Heart left ventricle (tissue), 16 donors: ENCODE measurements at regions not wholly inside any gene's neighbourhood (a gene's known extent, or its start where the extent isn't known, plus 50 kb on each side); places are given as distances from the start of the nearest gene placed in this dataset.

Source experiments
- ATAC-seq, 4 donors: fragments of 200-7000 bp; cut with Tn5 transposase; one replicate each; pipeline ENCODE4 v1.9.1; 2020 to 2022; ENCODE audit warnings: moderate library complexity in 4 of 4, mild to moderate bottlenecking in 3 of 4, moderate number of reproducible peaks in 1 of 4
- DNase-seq, 5 donors: peaks; one replicate each; pipeline ENCODE4 v3.0.0-alpha.2; 2020
- H3K27ac ChIP-seq, 12 donors: fragments of 200-600 bp; sonication (generic) in 4 of 12; one replicate each; pipeline versions ENCODE4 v1.5.0 to v1.8.0; 2016 to 2022; ENCODE audit warnings: mild to moderate bottlenecking in 2 of 12
- H3K27me3 ChIP-seq, 9 donors: fragments of 200-600 bp; sonication (generic) in 2 of 9; one replicate each; pipeline versions ENCODE4 v1.5.1 to v1.8.0; 2016 to 2022; ENCODE audit warnings: mild to moderate bottlenecking in 3 of 9
- H3K36me3 ChIP-seq, 9 donors: fragments of 200-600 bp; sonication (generic) in 2 of 9; one replicate each; pipeline versions ENCODE4 v1.5.0 to v1.8.0; 2018 to 2022; ENCODE audit warnings: mild to moderate bottlenecking in 2 of 9
- H3K4me1 ChIP-seq, 12 donors: fragments of 200-600 bp; sonication (generic) in 4 of 12; one replicate each; pipeline versions ENCODE4 v1.5.0 to v1.8.0; 2016 to 2022; ENCODE audit warnings: mild to moderate bottlenecking in 3 of 12
- H3K4me3 ChIP-seq, 12 donors: fragments of 200-600 bp; sonication (generic) in 4 of 12; one replicate each; pipeline versions ENCODE4 v1.5.0 to v1.8.0; 2017 to 2022; ENCODE audit warnings: mild to moderate bottlenecking in 9 of 12, moderate library complexity in 4 of 12
- H3K9me3 ChIP-seq, 12 donors: fragments of 200-600 bp; sonication (generic) in 4 of 12; one replicate each; pipeline versions ENCODE4 v1.5.0 to v1.8.0; 2016 to 2022; ENCODE audit warnings: mild to moderate bottlenecking in 1 of 12
- CTCF ChIP-seq, 12 donors: fragments of 200-600 bp; sonication (generic) in 4 of 12; IDR thresholded peaks; one replicate each; pipeline versions ENCODE4 v1.5.0 to v1.8.0; 2018 to 2022; ENCODE audit warnings: antibody characterized with exemption in 12 of 12, mild to moderate bottlenecking in 5 of 12
- POLR2A ChIP-seq, 2 donors: fragments of 450-650 bp; IDR thresholded peaks; one replicate each; pipeline ENCODE4 v1.6.1; 2017; ENCODE audit warnings: antibody characterized with exemption in 2 of 2, mild to moderate bottlenecking in 2 of 2, moderate library complexity in 2 of 2
- WGBS, 4 donors: extraction: QIAGEN DNeasy Blood & Tissue Kit in 2 of 4; methylation state at CpG; one replicate each; pipeline versions ENCODE4 v1.1.5 to v1.1.7; 2013 to 2018; 5-methylcytosine and 5-hydroxymethylcytosine counted together
- intact Hi-C, 10 donors: fragments of 100-400 bp; cut with DNase I; formaldehyde crosslinking; loops; one replicate each; pipeline versions ENCODE4 v1.11.1 to v1.14.2; 2022
- donor health status: ischemic (EF 13 %, LVEDD 7.1; RV severe dilation, severe dysfunction).
- donor health status: healthy with polysubstance abuse.
- donor health status: DM: no; HTN: yes; CAD: no.
- donor health status: DM: no; HTN: no; CAD: no.
- donor health status: ischemic (EF 25% LVEDD 6.9; RV normal size, moderate dysfunction).
- donor health status: ischemic (EF 25% LVEDD 5.7; RV mildly dilated, moderate dysfunction).
- donor health status: healthy.
- donor health status: DM: yes; HTN: yes; CAD: no.
- donor health status: ischemic (EF 35%, LVEDD 5.7; RV mildly dilated, moderate dysfunction).
- donor health status: nonischemic (EF 11% LVEDD 7.7; RV severe dilation, severe dysfunction).
- donor health status: DM: yes; HTN: yes; CAD: no.
- donor health status: PGD.
- donor health status: ischemic (EF 29% LVEDD 5.4; RV normal size, mild dysfunction).
- donor health status: nonischemic (EF 23%, LVEDD 6.1; RV moderate dilation, normal function).

DNA sequence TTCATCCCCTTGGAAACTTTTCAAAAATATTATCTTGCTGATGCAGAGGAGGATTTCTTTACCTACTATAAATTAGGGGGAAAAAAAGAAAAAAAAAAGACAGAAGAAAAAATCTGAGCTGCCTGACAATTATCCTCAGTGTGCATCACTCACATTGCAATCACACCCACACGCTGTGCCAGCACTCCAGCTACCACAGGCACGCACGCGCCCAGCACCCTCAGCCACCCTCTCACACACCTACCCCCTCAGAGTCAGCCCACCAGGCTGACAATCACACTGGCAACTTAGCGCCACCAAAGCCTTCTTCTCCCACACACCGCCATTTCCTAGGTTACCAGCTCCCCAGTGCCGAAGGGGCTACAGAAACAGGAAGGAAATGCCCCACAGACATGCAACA is 236.1 kb downstream of the KCNA4 start:
- peaks cover 0 to 37% (median 0%) of the 10 kb centered on the region in 12 donors for H3K4me1 ChIP-seq
- H3K27me3 ChIP-seq: no peaks in the 10 kb centered on the region
- TF ChIP-seq POLR2A (IDR thresholded peaks at IDR 0.05): no peak
- no peak for TF ChIP-seq CTCF (IDR thresholded peaks at IDR 0.05)
- peak overlapping the region in 3 of 12 donors; percentile 25 to 33 (median 32) for H3K4me3 ChIP-seq
- DNase-seq (peak in 4 of 5 donors; percentile 14 to 65 (median 25)), ATAC-seq (peak; percentile 66 to 82 (median 77))
- intact Hi-C loops: loop anchor here in 2 of 10 donors (10.0 kb wide), 2 partner anchors 204 to 234 kb away; partner anchors contain the start of gene KCNA4 (in 1 of the 2)
- WGBS, 4 donors: 44 to 54% (median 49%) methylated on average over 7 of the region's 7 CpGs
- H3K9me3 ChIP-seq: no peaks in the 10 kb centered on the region
- peak overlapping the region; percentile 17 to 78 (median 67) for H3K27ac ChIP-seq
- no peaks in the 10 kb centered on the region for H3K36me3 ChIP-seq

DNA sequence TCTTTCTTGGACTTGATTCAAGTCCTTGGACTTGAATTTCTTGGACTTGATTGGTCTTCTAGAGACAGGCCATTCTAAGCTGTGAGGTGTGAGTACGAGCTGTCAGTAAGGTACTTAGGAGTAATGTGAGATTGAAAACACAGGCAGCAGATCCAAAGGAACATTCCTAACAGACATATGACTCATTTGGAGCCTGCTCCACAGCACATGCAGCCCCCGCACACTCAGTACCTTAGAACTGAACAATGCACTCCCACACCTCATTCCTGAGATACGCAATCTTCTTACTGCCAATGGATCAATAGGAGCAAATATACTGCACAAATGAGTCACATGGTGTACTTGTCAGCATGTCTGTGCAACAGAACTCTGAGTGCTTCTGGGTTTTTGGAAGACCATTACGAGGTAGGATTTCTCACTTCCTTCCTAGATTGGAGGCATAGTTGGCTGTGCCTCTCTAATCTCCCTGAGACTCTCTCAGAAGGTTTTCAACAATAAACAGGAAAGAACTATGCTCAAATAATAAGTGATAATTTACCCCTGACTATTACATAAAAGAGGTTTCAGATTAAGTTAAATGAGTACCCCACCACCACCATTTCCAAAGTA is 243.1 kb downstream of the KCNA4 start:
- Histone ChIP-seq H3K27ac (peak overlapping the region in 11 of 12 donors; percentile 26 to 80 (median 60)), H3K27me3 (no peaks in the 10 kb centered on the region)

DNA sequence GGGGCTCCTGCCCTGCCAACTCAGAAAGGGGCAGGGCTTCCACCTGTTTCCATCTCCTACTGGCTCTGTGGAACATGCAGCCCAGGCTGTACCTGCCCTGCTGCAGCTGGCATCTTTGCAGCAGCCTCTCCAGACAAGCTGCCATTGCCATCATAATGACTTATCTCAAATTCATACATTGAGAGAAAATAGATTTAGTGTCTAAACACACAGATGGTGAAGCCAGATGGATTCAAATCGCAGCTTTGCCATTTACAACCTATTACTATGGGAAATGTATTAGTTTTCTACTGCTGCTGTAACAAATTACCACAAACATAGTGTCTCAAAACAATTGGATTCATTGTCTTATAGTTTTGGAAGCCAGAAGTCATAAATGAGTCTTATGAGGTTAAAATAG is 260.0 kb downstream of the KCNA4 start:
- no peaks in the 10 kb centered on the region for H3K4me1 ChIP-seq
- peaks cover 0 to 13% (median 0%) of the 10 kb centered on the region in 12 donors for H3K9me3 ChIP-seq
- H3K36me3 ChIP-seq: no peaks in the 10 kb centered on the region
- H3K27ac ChIP-seq: no peak overlapping the region
- 84 to 91% (median 90%) methylated on average over 1 of the region's 1 CpG for WGBS, 4 donors
- H3K27me3 ChIP-seq: no peaks in the 10 kb centered on the region
- DNase-seq (no peak), ATAC-seq (no peak)
- intact Hi-C loops: no loop called here
- no peak overlapping the region for H3K4me3 ChIP-seq
- TF ChIP-seq CTCF (IDR thresholded peaks at IDR 0.05) (no peak), POLR2A (IDR thresholded peaks at IDR 0.05) (no peak)

More for the DNA sequence above, 243.1 kb downstream of the KCNA4 start:
- Histone ChIP-seq H3K4me1 (peaks cover 0 to 14% (median 0%) of the 10 kb centered on the region in 12 donors), H3K9me3 (peaks cover 0 to under 1% (median 0%) of the 10 kb centered on the region in 12 donors), H3K36me3 (no peaks in the 10 kb centered on the region), H3K4me3 (no peak overlapping the region)
- ATAC-seq: peak; percentile 98 to 100 (median 100)
- no peak for TF ChIP-seq POLR2A (IDR thresholded peaks at IDR 0.05)
- no peak for TF ChIP-seq CTCF (IDR thresholded peaks at IDR 0.05)
- 22 to 34% (median 30%) methylated on average over 4 of the region's 4 CpGs for WGBS, 4 donors
- peak in 4 of 5 donors; percentile 23 to 63 (median 43) for DNase-seq
- intact Hi-C loops: loop anchor here in 2 of 10 donors (10.0 kb wide), 2 partner anchors 239 to 241 kb away; partner anchors contain the start of gene KCNA4 (in 1 of the 2)

GRCh38 chr11:29755474-29755873 is 261.4 kb downstream of the KCNA4 start:
- Histone ChIP-seq H3K36me3 (no peaks in the 10 kb centered on the region), H3K27ac (no peak overlapping the region), H3K27me3 (no peaks in the 10 kb centered on the region), H3K9me3 (peaks cover 0 to 13% (median 0%) of the 10 kb centered on the region in 12 donors), H3K4me3 (no peak overlapping the region), H3K4me1 (no peaks in the 10 kb centered on the region)
- intact Hi-C loops: no loop called here
- 73 to 87% (median 78%) methylated on average over 4 of the region's 4 CpGs for WGBS, 4 donors
- peak in 1 of 4 donors; percentile 31 for ATAC-seq
- no peak for TF ChIP-seq POLR2A (IDR thresholded peaks at IDR 0.05)
- TF ChIP-seq CTCF (IDR thresholded peaks at IDR 0.05): no peak
- DNase-seq: no peak
